ENCODE measurements at regions not wholly inside any gene's neighbourhood (a gene's known extent, or its start where the extent isn't known, plus 50 kb on each side); places are given as distances from the start of the nearest gene placed in this dataset.

GRCh38 chr14:38755036-38755435, 348.0 kb downstream of the SEC23A start:
- intact Hi-C loops (cut with micrococcal nuclease; ENCODE audit: unreplicated experiment): no loop called here
- H3K4me1 ChIP-seq: no peaks in the 10 kb centered on the region
- CTCF ChIA-PET: no interaction called here

DNA sequence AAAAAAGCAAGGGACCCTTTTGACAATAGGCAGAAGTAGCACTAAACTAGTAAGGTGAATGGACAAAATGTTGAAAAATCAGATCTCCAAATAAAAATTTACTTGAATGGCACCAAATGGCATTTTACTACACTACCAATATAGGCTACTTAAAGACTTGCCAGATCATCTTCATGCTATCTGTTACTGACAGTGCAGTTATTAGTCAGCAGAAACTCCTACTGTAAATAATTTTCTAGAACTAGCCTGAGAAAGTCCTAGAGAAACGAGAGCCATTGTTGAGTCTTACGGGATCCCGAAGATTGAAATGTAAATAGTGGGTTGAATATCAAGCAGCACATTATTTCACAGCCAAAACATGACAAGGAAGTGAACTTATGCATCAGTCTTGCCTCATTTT, 350.3 kb downstream of the SEC23A start:
- no peak overlapping the region for H3K4me3 Mint-ChIP-seq (ENCODE audit: unreplicated experiment)
- intact Hi-C loops (cut with micrococcal nuclease; ENCODE audit: unreplicated experiment): no loop called here
- no peaks in the 10 kb centered on the region; the same call in 1 of the 2 replicates for H3K27me3 ChIP-seq (replicated peaks; ENCODE audit: control insufficient read depth, insufficient read depth, low read length)
- no peak for DNase-seq
- TF ChIP-seq, protein P1, sequence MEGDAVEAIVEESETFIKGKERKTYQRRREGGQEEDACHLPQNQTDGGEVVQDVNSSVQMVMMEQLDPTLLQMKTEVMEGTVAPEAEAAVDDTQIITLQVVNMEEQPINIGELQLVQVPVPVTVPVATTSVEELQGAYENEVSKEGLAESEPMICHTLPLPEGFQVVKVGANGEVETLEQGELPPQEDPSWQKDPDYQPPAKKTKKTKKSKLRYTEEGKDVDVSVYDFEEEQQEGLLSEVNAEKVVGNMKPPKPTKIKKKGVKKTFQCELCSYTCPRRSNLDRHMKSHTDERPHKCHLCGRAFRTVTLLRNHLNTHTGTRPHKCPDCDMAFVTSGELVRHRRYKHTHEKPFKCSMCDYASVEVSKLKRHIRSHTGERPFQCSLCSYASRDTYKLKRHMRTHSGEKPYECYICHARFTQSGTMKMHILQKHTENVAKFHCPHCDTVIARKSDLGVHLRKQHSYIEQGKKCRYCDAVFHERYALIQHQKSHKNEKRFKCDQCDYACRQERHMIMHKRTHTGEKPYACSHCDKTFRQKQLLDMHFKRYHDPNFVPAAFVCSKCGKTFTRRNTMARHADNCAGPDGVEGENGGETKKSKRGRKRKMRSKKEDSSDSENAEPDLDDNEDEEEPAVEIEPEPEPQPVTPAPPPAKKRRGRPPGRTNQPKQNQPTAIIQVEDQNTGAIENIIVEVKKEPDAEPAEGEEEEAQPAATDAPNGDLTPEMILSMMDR (IDR thresholded peaks at IDR 0.05; ENCODE audit: insufficient read depth in 1 of 2, low read depth in 1 of 2, low read length in 1 of 2, severe bottlenecking in 1 of 2, unreplicated experiment in 1 of 2): no peak
- H3K4me1 Mint-ChIP-seq (ENCODE audit: low read depth, unreplicated experiment): no peaks in the 10 kb centered on the region
- H3K27ac Mint-ChIP-seq (ENCODE audit: unreplicated experiment): no peak overlapping the region
- ChIA-PET CTCF (no interaction called here), POLR2A (no interaction called here)
- no peaks in the 10 kb centered on the region for H3K9me3 Mint-ChIP-seq (ENCODE audit: unreplicated experiment)
- no peak overlapping the region for H3K4me3 ChIP-seq (ENCODE audit: low read depth, low read length)
- no TSS peak for BruUV-seq (replicated peaks)
- H3K4me1 ChIP-seq: no peaks in the 10 kb centered on the region
- H3K9me3 ChIP-seq: no peaks in the 10 kb centered on the region
- H3K27me3 Mint-ChIP-seq (ENCODE audit: insufficient read depth, unreplicated experiment): no peaks in the 10 kb centered on the region
- no peaks in the 10 kb centered on the region for H3K36me3 ChIP-seq (ENCODE audit: control insufficient read depth, insufficient read depth, low read length)
- no peaks in the 10 kb centered on the region for H3K36me3 Mint-ChIP-seq (ENCODE audit: insufficient read depth, unreplicated experiment)

More at GRCh38 chr14:38755036-38755435, 348.0 kb downstream of the SEC23A start:
- H3K4me3 ChIP-seq (ENCODE audit: low read depth, low read length): no peak overlapping the region
- H3K9me3 ChIP-seq: no peaks in the 10 kb centered on the region
- Mint-ChIP-seq H3K36me3 (ENCODE audit: insufficient read depth, unreplicated experiment) (no peaks in the 10 kb centered on the region), H3K4me3 (ENCODE audit: unreplicated experiment) (no peak overlapping the region), H3K4me1 (ENCODE audit: low read depth, unreplicated experiment) (no peaks in the 10 kb centered on the region), H3K27ac (ENCODE audit: unreplicated experiment) (no peak overlapping the region), H3K27me3 (ENCODE audit: insufficient read depth, unreplicated experiment) (peaks cover 7% of the 10 kb centered on the region), H3K9me3 (ENCODE audit: unreplicated experiment) (no peaks in the 10 kb centered on the region)
- no peak for DNase-seq
- no TSS peak for BruUV-seq (replicated peaks)
- POLR2A ChIA-PET: no interaction called here
- TF ChIP-seq, protein P1 (IDR thresholded peaks at IDR 0.05; ENCODE audit: insufficient read depth in 1 of 2, low read depth in 1 of 2, low read length in 1 of 2, severe bottlenecking in 1 of 2, unreplicated experiment in 1 of 2): no peak
- no peaks in the 10 kb centered on the region for H3K36me3 ChIP-seq (ENCODE audit: control insufficient read depth, insufficient read depth, low read length)
- no peaks in the 10 kb centered on the region; the same call in 1 of the 2 replicates for H3K27me3 ChIP-seq (replicated peaks; ENCODE audit: control insufficient read depth, insufficient read depth, low read length)

DNA sequence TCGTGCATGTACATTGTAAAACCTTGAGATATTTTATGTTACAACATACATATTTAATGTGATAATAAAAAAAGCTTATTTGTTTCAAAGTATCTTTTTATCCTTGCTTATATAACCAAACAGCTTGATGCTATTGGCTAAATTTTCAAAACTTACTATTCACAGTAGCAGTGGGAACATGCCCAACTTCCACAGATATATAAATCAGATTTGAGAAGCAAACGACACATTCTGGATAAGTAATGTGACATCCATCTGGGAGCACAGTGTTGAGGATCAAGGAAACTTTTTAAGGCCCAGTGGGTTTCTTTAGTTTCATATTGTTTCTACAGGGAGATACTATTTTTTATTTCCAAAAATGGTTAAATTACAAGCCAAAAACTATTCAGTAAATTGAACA, 350.7 kb downstream of the SEC23A start:
- no peaks in the 10 kb centered on the region for H3K4me1 ChIP-seq
- H3K9me3 ChIP-seq: no peaks in the 10 kb centered on the region
- no peak overlapping the region for H3K27ac Mint-ChIP-seq (ENCODE audit: unreplicated experiment)
- POLR2A ChIA-PET: no interaction called here
- DNase-seq: no peak
- H3K36me3 Mint-ChIP-seq (ENCODE audit: insufficient read depth, unreplicated experiment): no peaks in the 10 kb centered on the region
- no peaks in the 10 kb centered on the region for H3K9me3 Mint-ChIP-seq (ENCODE audit: unreplicated experiment)
- intact Hi-C loops (cut with micrococcal nuclease; ENCODE audit: unreplicated experiment): no loop called here
- H3K4me3 ChIP-seq (ENCODE audit: low read depth, low read length): no peak overlapping the region
- no peaks in the 10 kb centered on the region for H3K36me3 ChIP-seq (ENCODE audit: control insufficient read depth, insufficient read depth, low read length)
- no peaks in the 10 kb centered on the region; the same call in 1 of the 2 replicates for H3K27me3 ChIP-seq (replicated peaks; ENCODE audit: control insufficient read depth, insufficient read depth, low read length)
- H3K4me1 Mint-ChIP-seq (ENCODE audit: low read depth, unreplicated experiment): no peaks in the 10 kb centered on the region
- TF ChIP-seq, protein P1 (IDR thresholded peaks at IDR 0.05; ENCODE audit: insufficient read depth in 1 of 2, low read depth in 1 of 2, low read length in 1 of 2, severe bottlenecking in 1 of 2, unreplicated experiment in 1 of 2): no peak
- CTCF ChIA-PET: no interaction called here
- BruUV-seq (replicated peaks): no TSS peak
- H3K4me3 Mint-ChIP-seq (ENCODE audit: unreplicated experiment): no peak overlapping the region
- H3K27me3 Mint-ChIP-seq (ENCODE audit: insufficient read depth, unreplicated experiment): no peaks in the 10 kb centered on the region

All from Caco-2 (cell line).